NCI-H1092 treated with DMSO at 0.1 percent for 48 hours (cell line): ENCODE measurements at regions not wholly inside any gene's neighbourhood (a gene's known extent, or its start where the extent isn't known, plus 50 kb on each side); places are given as distances from the start of the nearest gene placed in this dataset.

ENCODE experiments used
- DNase-seq: peaks from one replicate; lab custom pipeline; 2025; lab: John Stamatoyannopoulos, UW

DNA sequence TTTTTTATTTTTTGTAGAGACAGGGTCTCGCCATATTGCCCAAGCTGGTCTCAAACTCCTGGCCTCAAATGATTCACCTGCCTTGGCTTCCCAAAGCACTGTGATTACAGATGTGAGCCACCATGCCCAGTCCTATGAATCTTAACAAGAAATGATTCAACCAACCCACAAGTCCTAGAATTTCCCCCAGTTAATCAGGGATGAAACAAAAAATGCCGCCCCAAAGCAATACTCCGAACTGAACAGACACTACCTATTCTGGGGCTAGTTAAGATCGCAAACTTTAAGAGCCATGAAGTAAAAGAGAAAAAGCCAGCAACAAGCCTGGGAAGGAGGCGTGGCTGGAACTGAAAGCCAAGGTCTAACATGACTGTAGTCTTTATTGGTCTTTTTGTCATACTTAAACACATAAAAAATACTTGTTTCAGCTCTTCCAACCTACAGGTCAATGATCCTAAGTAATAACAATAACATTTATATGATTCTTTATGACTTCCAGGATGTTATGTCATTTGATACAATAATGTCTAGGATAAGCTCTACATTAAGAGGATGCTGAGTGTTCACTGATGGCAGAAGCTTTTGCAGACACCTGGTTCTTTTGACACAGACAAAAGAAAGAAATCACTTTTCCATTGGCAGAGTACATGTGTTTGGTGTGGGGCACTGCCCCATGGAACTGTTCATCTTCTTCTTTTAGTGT, 361.1 kb upstream of the TLE4 start:
- DNase-seq, result peak; percentile 33

DNA sequence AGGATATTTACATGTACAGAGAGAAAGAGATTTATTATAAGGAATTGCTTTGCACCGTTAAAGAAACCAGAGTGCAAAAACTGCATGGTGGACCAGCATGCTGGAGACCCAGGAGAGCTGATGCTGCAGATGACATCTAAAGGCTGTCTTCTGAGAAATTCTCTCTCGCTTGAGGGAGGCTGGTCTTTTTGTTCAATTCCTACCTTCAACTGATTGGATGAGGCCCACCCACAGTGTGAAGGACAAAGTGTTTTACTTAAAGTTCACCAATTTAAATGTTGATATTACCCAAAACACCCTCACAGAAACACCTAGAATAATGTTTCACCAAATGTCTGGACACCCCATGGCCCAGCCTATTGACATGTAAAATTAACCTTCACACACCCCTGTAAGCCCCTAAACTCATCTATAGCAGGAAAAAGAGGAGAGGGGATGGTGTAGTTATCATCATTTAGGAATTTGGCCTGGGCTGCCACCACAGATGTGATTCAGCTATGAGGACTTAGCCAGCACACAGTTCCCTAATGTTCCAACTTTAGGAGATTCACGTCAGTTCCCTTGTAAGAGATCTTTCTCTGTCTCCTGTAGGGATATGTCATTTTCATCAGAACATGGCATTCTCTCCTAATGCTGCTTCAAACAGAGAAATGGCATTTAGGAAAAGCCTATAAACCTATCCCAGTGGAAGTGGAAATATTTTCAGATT, 358.2 kb upstream of the TLE4 start:
- DNase-seq, result no peak

DNA sequence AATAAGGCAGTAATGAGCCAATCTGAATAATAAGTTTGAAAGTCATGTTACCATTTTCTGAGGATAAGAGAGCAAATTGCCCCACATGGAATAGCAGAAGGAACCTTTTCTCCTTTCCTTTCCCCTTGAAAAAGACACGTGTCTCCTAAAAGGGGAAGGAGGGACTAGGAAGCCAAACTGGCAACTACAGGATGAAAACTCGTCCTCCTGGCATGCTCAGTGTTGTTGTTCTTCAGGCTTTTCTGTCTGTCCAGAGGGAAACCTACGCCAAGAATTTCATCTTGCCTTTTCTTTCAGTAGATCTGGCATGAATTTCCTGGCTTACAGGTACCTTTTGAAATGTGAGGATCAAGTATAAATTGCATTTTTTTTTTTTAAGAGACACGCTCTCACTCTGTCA, 355.9 kb upstream of the TLE4 start:
- no peak for DNase-seq

DNA sequence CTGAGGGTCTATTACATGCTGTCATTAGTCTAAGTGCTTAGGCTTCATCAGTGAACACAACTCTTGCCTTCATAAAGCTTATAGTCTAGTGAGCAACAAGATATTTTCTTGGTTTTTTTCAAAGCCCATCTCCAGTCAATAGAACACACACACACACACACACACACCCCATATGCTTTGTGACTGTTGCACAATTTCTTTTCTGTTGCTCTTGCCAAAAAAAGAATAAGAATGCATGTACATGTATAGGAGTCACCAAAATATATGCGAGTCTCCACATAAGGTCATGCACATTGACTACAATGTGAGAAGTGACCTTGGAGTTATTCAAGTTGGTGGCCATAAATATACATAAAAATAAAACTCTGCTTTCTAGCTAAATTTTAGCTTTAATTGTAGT, 351.5 kb upstream of the TLE4 start:
- no peak for DNase-seq

DNA sequence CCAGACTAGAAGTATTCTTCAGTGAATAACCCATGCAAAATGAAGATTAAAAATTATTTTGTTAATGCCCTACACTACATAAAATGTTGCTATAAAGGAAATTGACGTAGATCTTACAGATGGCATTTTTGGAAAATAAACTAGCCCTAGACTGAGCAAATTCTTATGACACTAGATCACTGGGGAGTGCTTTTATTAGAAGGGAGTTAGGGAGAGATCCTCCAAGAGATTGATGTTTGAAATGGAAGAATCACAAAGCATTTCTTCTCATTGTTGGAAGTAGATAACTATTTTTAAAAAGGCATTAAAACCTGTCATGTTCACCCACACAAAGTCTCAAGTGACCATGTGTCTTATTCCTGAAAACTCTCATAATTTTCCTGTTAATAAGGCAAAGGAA, 351.1 kb upstream of the TLE4 start:
- DNase-seq, result no peak

DNA sequence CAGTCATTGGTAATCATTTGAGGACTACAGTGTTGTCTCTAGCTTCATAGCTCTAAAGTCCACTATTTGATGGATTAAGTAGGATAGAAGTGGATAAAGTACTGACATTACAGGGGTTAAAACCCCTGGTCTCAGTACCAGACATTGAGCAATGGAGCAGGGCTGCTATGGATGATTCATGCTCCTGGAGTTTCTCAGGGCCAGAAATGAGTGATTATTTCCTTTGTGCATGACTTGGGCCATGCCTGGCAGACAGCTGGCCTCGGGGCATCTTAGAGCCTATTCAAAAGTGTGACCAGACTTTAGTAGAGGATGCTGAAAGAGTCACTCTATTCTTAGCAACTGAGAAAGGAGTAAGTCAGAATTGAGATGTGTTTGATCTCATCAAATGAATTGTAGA, 350.7 kb upstream of the TLE4 start:
- no peak for DNase-seq

DNA sequence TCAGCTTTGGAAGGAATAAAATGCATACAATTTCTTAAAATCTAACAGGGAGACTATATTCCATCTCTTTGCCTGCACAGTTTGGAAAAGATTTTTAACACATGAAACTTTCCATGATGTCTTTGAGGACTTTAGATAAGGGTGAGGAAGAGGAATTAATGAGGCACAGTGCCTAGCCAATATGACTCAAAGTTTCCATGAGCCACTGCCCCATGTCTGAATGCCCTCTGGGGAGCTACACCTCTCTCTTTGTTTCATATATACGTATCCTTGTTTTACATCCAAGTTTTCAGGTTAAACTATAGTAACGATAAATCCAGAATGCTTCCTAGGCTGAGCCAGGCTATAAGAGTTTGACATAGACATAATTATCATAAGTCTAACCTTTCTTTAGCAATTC, 349.3 kb upstream of the TLE4 start:
- no peak for DNase-seq

DNA sequence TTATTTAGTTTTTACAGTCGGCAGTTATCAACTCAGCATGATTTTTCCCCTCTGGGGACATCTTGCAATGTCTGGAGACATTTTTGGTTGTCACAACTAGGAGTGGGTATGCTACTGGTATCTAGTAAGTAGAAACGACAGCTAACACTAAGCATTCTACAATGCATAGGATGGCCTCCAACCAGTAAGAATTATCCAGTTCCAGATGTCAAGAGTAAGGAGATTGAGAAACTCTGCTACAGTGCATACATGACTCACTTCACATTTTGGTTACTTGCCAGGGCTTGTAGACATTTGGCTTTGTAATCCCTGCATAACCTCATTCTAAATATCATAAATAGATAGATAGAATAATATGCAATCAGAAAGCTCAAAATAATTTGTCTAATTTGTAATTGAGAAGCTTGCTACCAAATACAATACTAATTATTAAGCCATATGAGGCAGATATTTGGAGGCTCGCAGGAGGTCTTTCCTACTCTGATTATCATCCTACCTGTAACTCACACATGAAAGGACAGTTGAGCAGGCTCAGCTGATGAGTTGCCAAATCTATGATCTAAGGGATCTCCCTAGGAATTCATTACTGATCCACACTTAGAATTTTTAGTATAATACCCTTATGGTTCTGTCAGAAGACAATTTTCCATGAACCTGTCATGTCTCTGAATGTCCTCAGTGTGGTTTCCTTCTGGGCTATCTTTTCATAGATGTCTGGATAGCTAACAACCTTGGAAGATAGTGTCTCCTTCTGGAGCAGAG, 346.9 kb upstream of the TLE4 start:
- DNase-seq, result no peak

DNA sequence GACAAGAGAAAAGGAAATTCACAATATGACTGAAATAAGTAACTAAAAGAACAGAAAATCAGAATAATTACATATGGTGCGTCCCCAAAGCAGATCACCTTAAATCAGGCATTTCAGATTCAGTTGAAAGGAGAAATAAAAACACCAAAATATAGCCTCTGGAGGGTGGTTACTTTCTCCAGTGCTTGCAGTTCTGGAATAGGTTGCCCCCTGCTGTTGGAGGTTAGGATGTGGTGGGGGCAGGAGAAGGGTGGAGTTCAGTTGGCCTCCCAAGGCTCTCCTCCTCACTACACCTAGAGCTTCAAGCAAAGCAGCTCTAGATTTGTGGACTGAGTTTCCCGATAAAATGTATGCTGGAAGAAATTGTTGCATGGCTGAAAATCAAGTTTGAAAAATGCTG, 338.2 kb upstream of the TLE4 start:
- no peak for DNase-seq

DNA sequence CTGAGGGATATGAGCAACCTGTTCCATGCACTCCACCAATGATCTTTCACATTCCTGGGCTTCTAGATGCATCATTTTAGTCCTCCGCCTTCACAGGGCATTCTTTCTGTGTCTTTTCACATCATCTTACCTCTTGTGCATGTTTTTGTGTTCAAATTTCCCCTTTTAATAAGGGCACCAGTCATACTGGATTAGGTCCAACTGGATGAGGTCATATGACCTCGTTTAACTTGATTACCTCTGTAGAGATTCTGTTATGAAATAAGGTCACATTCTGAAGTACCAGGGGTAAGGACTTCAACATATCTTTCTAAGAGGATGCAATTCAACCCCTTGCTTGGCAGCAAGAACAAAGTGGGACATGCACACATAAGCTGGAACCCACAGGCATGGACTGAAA, 335.3 kb upstream of the TLE4 start:
- no peak for DNase-seq

DNA sequence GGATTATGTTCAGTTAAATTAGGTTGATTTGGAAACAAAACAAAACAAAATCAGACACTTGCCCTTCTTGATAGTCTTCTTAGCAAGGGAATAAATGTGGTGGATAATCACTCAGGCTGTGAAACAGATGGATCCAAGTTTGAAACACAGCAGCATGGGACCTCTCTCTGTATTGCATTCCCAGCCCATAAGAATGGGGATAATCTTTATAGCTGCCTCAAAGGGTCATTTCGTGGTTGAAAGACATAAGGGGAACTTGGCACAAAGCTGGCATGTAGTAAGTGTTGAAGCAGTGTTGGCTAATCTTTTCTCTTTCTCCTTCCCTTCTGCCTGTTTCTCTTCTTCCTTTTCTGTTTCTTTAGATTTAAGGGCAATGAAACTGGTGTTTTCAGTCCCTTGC, 333.9 kb upstream of the TLE4 start:
- no peak for DNase-seq

DNA sequence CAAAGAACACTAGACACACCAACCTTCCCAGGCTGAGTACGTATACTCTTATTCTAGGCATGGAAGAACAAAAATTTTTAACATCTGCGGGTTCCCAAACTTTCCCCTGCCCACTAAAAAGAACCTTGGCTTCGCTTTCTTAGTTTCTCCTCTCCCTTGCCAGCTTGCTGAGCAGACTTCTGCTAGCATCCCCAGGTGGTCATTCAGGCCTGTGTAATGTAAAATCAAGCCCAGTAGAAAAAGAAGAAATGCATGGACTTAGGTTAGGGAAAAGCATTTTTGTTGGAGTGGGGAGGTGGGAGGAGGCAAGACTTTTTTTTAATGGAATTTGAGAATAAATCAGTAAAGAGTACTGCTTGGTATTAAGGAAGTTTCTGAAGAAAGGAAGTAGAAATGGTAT, 331.0 kb upstream of the TLE4 start:
- no peak for DNase-seq

DNA sequence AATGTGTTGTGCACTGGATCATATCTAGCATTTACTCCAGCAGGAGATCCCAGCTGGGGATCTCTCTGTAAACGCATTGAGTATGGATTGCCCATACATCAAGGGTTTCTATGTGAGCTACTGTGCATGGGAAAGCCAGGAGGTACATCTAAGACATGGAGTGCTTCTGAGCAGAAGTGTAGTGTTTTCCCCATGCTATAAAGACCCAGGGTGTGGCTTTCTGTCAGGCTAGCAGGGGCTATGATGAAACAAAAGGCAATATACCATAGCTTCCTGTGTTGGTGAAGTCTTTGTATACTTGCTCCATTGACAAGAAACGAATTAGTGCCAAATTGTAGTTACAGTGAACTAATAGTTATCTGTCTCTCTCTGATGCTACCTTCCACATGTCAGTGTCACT, 329.3 kb upstream of the TLE4 start:
- DNase-seq, result no peak

DNA sequence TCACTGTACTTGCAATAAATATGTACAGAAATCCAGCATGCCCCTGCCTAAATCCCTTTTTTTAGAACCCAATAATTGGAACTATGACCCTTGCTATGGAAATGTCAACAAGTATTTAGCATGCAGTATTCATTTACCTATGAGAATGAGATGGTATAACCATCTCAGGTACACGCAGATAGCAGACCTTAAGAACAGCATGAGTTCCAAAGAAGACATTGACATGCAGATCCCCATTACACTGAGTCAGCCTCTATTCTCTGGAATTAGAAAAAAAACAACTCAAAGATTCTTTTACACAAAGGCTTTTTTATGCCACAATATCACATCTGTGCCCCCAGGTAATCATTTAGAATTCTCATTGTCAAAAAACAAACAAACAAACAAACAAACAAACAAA, 325.6 kb upstream of the TLE4 start:
- no peak for DNase-seq

DNA sequence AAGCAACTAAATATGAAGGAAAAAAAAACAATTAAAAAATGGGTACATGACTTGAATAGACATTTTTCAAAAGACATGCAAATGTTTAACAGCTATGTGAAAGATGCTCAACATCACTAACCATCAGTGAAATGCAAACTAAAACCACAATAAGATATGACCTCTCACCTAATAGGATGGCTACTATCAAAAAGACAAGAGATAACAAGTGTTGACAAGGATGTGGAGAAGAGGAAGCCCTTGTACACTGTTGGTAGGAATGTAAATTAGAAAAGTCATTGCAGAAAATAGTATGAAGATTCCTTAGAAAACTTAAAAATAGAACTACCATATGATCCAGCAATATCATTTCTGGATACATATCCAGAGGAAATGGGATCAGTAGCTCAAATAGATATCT, 324.7 kb upstream of the TLE4 start:
- no peak for DNase-seq

DNA sequence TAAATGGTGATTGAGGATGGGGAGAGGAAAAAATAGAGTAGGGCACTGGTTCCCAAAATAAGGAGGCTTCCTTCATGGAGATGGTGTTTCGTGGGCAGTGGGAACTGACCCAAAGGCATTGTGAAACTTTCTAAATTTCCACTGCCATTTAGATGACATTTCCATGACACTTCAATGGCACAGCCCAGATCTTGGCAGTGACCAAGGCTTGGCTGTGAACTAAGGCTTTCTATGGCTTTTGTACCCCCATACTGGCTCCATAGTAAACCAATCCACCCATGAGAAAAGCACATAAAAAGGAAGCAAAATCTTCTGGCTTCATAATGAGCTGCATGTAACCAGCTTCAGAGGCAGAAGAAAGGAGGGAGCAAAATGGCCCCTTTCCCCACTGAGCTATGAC, 321.0 kb upstream of the TLE4 start:
- DNase-seq, result no peak

DNA sequence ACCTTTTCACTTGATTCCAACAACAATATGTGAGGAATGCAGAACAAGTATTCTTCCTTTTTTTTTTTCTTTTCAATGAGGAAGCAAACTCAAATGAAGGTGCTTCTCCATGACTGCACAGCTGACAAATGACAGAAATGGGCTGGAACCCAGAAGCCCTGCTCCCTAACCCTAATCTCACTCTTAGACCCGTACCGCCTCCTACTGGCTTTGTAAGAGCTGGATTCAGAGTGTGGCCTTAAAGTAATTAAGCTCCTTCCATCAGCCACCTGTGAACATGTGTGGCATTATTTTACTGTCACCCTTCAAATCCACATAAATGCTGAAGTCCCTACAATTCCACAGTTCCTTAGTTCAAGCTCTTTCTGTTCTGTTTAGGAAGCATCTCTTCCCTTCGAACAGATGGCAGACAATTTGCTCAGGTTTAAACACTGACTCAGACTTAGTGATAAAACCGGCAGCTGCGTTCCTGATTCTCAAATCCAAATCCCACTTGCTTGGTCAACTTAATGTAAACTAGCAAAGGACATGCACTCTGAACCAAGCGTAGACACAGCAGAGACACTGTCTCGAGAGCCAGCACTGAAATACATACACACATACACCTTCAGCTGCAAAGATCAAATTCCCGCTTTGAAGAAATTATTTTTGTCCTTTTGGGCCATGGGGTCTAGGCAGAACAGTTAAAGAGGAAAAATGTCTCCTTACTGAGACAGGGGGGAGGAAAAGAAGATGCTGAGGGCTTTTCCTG, 316.7 kb upstream of the TLE4 start:
- DNase-seq, result no peak

DNA sequence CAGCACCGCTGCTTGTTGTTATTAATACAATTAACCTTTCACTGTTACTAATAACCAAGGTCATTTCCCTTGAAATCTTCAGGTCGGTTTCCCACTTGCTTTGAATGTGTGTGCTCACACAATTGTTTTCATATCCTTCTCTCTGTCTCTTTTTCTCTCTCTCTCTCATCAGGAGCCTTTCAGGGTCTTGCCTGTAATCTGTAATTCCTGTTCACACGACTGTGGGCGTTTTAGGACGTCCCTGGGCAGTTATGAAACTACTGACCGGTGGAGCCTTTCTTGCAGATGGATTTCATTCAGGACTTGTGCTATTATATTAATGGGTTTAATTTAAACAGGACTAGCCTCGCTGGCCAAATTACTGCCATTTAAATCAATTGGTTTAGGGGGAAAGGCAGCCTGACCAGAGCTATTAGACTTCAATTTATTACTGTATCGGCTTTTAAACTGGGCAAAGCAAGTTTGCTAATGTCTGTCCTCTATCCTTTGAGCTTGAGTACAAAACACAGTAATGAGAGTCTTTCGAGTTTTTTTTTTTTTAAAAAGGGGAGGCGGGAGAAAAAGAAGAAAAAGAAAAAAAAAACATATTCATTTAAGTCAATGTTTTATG, 316.0 kb upstream of the TLE4 start:
- DNase-seq, result no peak

DNA sequence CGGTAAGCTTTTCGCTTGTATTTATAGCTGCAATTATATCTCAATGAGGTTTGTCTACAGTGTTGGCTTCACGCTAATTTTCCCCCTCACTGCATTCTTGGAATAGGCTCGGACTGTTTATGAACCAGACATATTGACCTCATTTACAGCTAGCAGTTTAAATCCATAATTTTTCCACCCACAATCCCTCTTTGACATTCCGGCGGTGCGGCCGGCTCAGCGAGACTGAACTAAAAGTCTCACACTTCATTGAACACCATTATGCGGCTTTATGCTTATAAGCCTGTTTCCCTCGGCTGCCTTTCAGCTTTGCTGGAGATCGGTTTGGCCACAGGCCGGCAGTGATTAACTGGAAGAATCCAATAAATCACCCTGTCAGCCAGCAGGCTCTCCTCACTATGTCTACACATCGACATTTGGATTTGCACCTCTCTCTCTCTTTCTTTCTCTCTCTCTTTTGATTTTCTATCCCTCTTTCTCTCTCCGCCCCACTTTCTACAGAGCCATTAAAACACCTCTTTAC, 315.0 kb upstream of the TLE4 start:
- DNase-seq, result peak; percentile 81

DNA sequence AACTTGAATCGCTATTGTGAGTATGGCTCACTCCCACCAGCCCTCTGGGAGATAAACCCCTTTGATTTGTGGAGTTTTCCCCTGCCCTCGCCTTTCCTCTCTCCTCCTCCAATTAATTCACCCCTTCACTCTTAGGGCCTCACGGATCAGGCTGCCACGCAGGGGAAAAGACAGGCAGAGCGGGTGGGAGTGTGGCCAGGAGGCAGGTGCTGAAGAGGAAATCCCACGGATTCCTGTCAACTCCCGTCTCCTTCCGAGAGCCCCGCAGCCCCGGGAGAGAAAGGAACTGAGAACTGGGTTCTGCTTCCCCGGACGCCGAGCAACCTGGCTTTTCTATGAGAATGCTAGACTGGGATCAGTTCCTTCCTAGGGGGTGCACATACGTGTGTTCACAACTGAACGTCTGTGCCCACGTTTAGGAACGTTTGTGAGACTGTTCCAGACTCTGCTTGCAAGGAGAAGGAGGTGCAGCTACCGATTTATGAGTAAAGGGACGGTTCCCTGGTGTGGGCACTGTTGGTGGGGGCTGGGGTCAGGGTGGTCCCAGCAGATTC, 314.5 kb upstream of the TLE4 start:
- no peak for DNase-seq

DNA sequence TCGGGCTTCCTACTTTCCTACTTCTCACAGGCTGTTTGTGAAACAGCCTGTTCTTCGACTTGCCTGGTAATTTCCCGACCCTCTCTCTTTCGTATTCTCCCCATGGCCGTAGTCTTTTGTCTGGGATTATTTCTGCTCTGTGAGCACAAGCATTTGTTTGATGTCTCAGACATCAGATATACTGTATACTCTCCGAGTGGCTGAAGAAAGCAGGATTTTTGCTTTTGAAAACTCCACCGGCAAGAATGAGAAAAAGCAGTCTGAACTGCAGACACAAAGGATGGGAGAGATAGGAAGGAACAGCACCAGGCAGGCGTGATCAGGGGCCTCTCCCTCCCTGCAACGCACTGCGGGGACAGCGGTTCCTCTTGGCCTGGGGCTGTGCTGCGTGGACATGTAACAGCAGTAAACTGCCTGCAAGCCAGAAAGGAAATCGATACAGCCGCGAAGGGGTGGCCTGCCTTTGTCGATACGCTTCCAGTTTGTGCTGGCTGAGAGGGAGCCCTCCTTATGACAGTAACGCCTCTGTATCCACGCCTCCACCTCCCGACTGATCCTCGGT, 313.9 kb upstream of the TLE4 start:
- DNase-seq, result no peak
